Hindlimb muscle (tissue), 1 donor: ENCODE measurements at regions not wholly inside any gene's neighbourhood (a gene's known extent, or its start where the extent isn't known, plus 50 kb on each side); places are given as distances from the start of the nearest gene placed in this dataset.
"Not testable (repeated sequence)": the region's sequence is repeated elsewhere in the genome, so short reads cannot be mapped to it uniquely, and the experiment has no call there.

Source experiments
- DNase-seq: peaks from one replicate; pipeline ENCODE4 v3.0.0-alpha.2; 2013

DNA sequence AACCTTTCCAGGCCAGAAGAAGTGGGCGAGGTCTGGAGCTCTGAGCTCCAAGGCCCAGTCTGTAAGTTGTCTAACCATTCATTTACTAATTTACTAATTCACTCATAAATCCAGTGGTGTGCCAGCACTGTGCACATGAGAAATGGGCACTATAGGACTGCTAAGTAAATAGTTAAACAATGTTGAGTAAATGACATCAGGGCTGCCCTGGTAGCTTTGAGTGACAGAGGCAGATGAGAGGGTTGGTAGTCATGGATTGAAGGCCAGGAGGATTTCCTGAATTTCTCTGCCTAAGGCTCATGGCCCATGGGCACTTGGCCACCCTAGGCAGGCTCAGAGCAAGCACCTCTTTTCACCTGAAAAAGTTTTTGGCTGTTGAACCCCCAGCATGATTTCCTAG lies 216.9 kb upstream of the RXFP2 start:
- DNase-seq: no peak

DNA sequence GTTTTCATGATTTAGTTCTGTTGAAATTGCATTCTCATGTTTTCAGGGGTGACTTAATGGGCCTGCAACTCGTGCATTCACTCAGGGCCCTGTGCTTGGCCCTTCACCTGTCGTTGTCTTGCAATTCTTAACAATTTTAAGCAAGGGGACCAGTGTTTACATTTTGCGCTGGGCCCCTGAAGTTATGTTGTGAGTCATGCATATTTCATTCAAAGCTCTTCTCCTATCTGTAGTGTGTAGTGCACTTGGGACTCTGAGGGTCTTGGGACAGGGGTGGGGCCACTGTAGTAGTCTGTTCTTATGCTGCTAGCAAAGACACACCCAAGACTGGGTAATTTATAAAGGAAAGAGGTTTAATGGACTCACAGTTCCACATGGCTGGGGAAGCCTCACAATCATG lies 211.2 kb upstream of the RXFP2 start:
- no peak for DNase-seq

DNA sequence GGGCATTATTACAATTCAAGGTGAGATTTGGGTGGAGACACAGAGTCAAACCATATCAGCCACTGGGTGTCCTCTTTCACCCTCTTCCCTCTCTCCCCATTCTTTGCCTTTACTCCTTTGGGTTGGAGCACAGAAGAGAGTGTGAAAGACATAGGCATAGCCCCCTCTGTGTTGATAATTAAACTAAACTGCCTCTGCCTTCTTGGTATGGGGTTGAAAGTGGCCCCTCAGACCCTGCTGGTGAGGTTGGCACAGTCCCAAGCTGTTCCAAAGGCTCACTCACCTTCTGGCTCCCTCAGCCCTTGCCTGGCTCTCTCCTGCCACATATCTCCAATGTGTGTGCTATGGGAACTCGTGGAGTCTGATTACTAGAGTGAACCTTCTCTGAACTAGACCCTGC lies 210.6 kb upstream of the RXFP2 start:
- DNase-seq: no peak

GRCh38 chr13:31530922-31531321 lies 208.4 kb upstream of the RXFP2 start:
- DNase-seq: no peak

GRCh38 chr13:31537052-31537451 lies 202.3 kb upstream of the RXFP2 start:
- no peak for DNase-seq

DNA sequence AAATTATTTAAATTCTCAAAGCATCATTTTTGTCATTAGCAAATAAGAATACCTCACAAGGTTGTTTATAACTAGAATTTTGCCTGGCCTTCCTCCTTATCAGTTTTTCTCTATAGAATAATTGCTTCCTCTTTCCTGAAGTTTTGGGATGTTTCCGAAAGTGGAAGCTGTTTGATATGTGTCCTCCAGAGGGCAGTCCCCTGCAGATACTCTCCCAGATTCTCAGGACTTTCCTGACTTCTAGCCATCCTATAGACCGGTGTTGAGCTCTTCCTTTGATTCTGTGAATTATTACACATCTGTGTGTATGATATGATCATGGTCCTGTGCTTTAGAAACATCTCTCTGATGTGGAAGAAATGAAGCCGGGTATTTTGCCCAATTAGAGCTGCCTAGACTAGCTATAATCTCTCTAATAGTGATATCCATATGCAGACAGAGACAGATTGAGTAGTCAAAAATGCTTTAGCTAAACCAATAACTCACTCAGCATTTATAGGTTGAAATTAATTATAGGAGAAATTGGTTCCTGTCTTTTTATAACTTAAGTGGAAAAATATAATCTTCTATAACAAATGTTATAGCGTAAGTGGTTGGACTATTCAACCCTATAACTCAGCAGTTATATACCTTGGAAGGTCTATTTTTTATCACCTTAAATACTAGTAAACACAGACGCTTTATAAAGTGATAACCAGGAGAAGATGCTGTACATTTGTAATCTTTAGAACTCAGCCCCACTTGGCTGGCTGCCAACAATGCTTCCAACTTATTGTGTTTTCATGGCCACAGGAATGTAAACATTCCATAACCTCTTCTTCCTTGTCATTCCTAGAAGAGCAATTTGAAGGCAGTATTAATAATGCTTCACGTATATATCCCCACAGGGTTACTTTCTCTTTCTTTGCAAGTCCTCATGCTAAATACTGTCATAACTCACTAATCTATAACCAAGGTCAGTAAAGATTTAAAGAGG lies 201.0 kb upstream of the RXFP2 start:
- DNase-seq: no peak

GRCh38 chr13:31540281-31540680 lies 199.0 kb upstream of the RXFP2 start:
- no peak for DNase-seq

- no peak for DNase-seq
Measured at GRCh38 chr13:31543190-31543589, 196.1 kb upstream of the RXFP2 start.

DNA sequence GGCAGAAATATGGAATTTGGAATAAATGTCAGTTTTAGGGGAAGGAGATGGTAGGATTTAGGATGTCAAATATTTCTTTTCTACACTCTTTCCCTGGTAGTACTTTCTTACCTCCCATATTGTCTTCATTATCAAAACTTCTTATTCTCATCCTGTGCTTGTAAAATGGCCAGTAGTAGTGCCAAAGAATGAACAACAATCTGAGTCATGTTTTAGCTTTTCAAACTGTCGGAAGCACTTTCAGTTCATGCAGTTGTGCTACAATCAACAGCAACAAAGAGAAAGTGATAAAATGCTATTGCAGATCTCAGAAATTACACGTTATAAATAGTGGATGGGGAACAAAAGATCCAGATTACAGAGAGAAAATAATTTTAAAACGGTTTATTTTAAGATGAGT lies 193.7 kb upstream of the RXFP2 start:
- no peak for DNase-seq

GRCh38 chr13:31556376-31556775 lies 182.9 kb upstream of the RXFP2 start:
- no peak for DNase-seq

DNA sequence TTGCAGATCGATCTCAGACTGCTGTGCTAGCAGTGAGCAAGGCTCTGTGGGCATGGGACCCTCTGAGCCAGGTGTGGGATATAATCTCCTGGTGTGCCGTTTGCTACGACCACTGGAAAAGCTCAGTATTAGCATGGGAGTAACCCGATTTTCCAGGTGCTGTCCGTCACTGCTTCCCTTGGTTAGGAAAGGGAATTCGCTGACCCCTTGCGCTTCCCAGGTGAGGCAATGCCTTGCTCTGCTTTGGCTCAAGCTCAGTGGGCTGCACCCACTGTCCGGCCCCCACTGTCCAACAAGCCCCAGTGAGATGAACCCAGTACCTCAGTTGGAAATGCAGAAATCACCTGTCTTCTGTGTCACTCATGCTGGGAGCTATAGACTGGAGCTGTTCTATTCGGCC lies 155.1 kb upstream of the RXFP2 start:
- not testable (repeated sequence) for DNase-seq

DNA sequence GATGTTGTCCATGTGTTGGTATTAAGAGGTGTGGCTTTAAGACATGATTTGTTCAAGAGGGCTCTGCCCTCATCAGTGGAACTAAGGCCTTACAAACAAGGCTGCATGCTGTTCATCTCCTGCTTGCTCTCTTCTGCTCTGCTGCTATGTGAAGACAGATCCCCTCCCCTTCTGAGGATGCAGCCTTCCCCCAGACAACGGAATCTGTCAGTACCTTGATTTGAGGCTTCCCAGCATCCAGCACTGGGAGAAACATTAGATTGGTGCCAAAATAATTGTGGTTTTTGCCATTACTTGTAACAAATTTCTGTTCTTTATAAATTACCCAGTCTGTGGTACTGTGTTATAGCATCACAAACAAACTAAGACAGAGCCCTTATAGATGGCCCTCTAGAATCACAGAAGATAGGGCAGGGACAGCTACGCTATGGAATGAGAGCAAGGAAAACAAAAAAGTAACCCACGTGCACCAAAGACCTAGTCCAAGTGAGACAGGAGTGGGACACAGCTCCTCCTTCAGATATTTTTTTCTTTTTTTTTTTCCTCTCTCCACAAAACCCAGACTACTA lies 151.5 kb upstream of the RXFP2 start:
- DNase-seq: no peak

- no peak for DNase-seq
Measured at GRCh38 chr13:31588316-31588715, 151.0 kb upstream of the RXFP2 start.

GRCh38 chr13:31588893-31589292 lies 150.4 kb upstream of the RXFP2 start:
- no peak for DNase-seq

DNA sequence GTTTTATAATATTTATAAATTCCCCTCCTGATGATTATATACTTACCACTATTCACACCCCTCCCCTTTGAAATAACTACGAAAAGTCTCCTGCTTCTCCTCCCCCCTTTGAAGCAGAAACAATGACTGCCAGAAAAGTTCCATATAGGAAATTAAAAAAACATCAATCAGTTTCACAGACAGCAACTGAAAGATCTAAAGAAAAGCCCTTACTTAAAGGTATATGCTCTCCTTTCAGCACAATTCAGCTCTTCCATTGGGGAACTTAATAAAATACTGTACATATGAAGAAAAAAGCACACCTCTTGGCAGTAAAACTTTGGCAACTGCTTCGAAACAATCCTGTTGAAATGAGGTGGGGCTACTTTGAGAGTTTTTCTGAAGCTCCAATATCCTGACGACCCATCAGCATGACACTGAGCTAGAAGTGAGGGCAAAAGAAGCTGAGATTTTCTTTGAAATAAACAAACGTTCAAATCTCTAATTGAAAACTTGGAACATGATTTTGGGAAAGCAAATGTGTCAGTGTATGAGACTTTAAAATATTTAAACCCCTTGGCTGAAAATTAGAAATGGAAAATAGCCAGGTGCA lies 147.6 kb upstream of the RXFP2 start:
- no peak for DNase-seq

DNA sequence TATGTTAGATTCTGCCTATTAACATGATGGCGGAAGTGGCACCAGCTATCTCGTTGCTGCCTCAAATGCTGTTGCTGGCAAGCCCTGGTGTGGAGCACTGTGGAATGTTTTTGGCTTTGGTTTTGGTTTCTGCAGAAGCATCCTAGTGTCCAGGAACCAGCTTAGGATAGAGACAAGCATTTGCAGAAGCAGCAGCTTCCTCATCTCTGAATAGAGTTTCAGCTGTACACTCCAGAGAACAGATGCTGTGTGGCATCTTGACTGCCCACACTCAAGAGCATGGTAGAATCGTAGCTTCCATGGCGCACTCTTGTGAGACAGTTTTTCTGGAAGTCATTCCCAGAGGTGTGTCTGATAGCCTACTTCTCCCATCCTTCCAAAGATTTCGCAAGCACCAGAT lies 145.3 kb upstream of the RXFP2 start:
- DNase-seq: no peak

DNA sequence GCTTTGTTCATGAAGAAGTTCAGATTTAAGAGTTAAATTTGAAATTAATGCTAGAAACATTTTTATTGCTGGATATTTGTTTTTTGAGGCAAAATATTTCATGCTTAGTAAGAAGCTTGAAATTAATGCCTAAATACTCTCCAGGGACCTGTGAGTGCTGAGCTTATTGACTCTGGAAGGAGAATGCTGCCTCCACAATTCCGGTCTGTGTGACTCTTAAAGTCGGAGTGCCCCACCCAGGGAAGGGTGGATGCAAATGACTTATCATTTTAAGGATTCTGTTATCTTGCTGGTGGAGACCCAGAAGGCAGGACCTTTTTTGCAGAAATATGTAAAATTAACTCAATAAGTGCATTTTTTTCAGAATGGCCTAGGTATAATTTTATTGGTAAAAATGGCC lies 143.8 kb upstream of the RXFP2 start:
- peak; percentile 3 for DNase-seq

DNA sequence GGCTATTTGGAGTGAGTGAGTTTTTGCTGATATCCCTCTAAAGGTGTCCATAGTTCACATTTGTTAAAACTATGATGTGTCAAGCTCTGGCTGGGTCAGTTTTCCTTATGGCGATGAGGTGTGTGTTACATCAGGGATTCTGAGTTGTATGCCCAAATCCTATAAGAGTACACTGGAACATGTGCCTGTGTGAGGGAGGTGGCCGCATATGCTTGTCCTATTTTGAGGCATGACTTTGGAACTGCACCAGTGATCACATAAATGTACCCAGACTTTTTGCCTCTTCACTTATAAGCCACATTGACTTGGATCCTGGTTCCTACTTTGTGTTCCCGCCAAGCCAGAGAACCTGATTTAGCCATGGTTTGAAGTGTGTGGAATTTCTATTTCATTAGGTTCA lies 140.3 kb upstream of the RXFP2 start:
- no peak for DNase-seq

DNA sequence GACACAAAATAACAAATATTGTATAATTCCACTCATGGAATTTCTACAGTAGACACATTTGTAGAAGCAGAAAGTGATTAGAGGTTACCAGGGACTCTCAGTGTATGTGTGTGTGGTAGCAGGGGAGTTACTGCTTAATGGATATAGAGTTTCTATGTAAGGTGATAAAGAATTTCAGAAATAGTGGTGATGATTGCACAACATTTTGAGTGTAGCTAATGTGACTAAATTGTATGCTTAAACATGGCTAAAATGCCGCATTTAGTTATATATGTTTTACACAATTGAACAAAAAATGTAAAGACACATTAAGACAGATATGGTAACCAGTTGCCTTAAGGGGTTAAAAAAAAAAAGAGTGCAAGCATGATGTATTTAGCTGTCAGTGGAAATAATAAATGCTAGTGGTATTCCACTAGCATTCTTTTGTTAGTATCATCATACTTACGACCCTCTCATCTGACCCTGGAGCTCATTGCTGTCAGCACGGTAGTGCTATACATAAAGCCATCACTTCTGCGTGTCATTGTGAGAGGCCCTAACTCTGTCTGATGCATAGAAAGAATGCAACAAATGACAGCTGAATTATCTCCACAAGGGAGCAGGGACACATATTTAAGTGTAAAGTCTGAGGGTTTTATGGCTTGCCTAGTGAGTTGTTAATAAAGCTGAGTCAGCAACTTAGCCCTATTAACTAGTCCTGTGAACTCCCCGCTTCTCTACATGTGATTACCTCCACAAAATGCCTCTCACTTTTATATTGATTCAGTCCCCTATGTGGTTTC lies 134.1 kb upstream of the RXFP2 start:
- no peak for DNase-seq

DNA sequence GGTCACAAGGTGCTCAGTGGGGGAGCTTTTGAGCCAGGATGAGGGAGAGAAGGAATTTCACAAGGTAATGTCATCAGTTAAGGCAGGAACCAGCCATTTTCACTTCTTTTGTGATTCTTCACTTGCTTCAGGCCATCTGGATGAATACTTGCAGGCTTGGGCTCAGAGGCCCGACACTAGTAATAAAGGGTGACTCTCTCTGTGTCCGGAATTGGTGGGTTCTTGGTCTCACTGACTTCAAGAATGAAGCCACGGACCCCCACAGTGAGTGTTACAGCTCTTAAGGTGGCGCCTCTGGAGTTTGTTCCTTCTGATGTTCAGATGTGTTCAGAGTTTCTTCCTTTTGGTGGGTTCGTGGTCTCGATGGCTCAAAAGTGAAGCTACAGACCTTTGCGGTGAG lies 131.8 kb upstream of the RXFP2 start:
- DNase-seq: not testable (repeated sequence)

DNA sequence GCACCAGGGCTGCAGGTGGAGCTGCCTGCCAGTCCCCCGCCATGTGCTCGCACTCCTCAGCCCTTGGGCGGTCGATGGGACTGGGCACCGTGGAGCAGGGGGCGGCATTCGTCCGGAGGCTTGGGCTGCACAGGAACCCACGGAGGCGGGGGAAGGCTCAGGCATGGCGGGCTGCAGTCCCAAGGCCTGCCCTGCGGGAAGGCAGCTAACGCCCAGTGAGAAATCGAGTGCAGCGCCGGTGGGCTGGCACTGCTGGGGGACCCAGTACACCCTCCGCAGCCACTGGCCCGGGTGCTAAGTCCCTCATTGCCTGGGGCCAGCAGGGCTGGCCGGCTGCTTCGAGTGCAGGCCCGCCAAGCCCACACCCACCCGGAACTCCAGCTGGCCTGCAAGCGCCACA lies 130.5 kb upstream of the RXFP2 start:
- DNase-seq: not testable (repeated sequence)

- no peak for DNase-seq
Measured at GRCh38 chr13:31610270-31610998, 128.9 kb upstream of the RXFP2 start.
